ENCODE measurements at regions not wholly inside any gene's neighbourhood (a gene's known extent, or its start where the extent isn't known, plus 50 kb on each side); places are given as distances from the start of the nearest gene placed in this dataset.

DNA sequence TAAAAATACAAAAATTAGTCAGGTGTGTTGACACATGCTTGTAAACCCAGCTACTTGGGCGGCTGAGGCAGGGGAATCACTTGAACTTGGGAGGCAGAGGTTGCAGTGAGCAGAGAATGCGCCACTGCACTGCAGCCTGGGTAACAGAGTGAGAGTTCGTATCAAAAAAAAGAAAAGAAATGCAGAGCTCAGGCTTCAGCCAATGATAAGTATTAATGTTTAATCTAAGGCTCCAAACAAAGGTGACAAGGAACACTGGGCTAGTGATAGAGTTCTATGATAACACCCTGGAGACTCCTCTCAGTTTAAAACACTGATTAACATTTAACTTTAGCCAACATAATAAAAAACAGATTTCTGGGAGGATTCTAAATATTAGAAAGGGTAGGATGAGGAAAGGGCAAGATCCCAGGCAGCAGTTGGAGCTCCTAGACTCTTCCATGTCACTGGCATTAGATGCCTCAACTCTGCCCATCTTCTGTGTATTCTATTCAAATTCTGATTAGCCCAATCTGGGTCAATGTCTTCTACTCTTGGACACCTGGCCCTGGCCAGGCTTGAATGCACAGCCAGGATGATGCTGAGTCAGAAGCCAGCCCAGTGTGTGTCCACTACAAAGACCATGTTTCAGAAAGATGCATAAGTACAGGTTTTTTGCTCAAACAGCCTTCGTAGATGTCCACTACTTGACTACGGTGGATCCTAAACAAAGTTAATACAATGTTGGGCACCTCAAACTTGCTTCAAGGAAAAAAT is 91.0 kb upstream of the FAM169A start:
- no peaks in the 10 kb centered on the region for H3K36me3 Mint-ChIP-seq (ENCODE audit: low read depth, unreplicated experiment)
- H3K4me1 Mint-ChIP-seq (ENCODE audit: unreplicated experiment): peaks cover 7% of the 10 kb centered on the region
- no peak overlapping the region for H3K4me3 Mint-ChIP-seq (ENCODE audit: unreplicated experiment)
- H3K9me3 Mint-ChIP-seq (ENCODE audit: unreplicated experiment): no peaks in the 10 kb centered on the region
- H3K27me3 Mint-ChIP-seq (ENCODE audit: unreplicated experiment): no peaks in the 10 kb centered on the region
- no peak overlapping the region for H3K27ac Mint-ChIP-seq (ENCODE audit: unreplicated experiment)
- TF ChIP-seq, protein P1, sequence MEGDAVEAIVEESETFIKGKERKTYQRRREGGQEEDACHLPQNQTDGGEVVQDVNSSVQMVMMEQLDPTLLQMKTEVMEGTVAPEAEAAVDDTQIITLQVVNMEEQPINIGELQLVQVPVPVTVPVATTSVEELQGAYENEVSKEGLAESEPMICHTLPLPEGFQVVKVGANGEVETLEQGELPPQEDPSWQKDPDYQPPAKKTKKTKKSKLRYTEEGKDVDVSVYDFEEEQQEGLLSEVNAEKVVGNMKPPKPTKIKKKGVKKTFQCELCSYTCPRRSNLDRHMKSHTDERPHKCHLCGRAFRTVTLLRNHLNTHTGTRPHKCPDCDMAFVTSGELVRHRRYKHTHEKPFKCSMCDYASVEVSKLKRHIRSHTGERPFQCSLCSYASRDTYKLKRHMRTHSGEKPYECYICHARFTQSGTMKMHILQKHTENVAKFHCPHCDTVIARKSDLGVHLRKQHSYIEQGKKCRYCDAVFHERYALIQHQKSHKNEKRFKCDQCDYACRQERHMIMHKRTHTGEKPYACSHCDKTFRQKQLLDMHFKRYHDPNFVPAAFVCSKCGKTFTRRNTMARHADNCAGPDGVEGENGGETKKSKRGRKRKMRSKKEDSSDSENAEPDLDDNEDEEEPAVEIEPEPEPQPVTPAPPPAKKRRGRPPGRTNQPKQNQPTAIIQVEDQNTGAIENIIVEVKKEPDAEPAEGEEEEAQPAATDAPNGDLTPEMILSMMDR (IDR thresholded peaks at IDR 0.05; ENCODE audit: unreplicated experiment): no peak
- no peak for DNase-seq (ENCODE audit: low spot score)

DNA sequence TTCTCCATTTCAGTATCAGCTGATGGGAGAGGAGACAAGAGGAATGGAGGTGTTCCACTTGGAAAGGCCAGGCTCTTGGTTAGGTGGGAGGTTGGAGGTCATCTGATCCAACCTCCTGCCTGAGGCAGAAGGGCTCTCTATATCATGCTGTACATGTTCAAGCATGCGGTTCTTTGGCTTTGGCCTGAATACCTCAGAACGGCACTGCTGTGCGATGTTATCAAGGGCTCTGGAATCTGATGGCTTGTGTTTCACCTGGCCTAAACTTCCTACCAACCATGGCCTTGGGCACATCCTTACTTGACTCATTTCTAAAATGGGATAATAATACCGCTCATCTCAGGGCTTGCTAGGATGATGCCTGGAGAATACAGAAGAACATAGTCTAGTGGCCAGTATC is 90.1 kb upstream of the FAM169A start:
- Mint-ChIP-seq H3K4me1 (ENCODE audit: unreplicated experiment) (peaks cover 7% of the 10 kb centered on the region), H3K9me3 (ENCODE audit: unreplicated experiment) (no peaks in the 10 kb centered on the region), H3K4me3 (ENCODE audit: unreplicated experiment) (no peak overlapping the region), H3K27ac (ENCODE audit: unreplicated experiment) (no peak overlapping the region), H3K36me3 (ENCODE audit: low read depth, unreplicated experiment) (no peaks in the 10 kb centered on the region), H3K27me3 (ENCODE audit: unreplicated experiment) (no peaks in the 10 kb centered on the region)
- no peak for DNase-seq (ENCODE audit: low spot score)
- TF ChIP-seq, protein P1 (IDR thresholded peaks at IDR 0.05; ENCODE audit: unreplicated experiment): no peak

DNA sequence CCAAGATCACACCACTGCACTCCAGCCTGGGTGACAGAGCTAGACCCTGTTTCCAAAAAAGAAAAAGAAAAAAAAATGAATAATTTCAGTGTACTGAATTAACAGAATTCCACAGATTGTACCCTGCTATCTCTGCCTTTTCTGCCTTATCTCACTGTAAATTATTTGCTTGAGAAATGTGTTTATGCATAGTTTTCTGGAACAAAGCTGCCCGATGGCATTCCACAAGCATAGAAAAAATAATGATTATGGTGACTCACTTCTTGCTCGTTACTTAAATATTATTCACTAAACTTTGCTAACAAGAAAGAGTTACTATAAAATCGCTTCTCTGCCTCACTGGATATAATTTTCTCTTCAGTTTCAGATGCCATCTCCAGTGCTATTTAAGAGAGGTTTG is 88.7 kb upstream of the FAM169A start:
- Mint-ChIP-seq H3K9me3 (ENCODE audit: unreplicated experiment) (no peaks in the 10 kb centered on the region), H3K36me3 (ENCODE audit: low read depth, unreplicated experiment) (no peaks in the 10 kb centered on the region), H3K27ac (ENCODE audit: unreplicated experiment) (no peak overlapping the region), H3K4me1 (ENCODE audit: unreplicated experiment) (peaks cover 7% of the 10 kb centered on the region), H3K4me3 (ENCODE audit: unreplicated experiment) (no peak overlapping the region), H3K27me3 (ENCODE audit: unreplicated experiment) (peaks cover 2% of the 10 kb centered on the region)
- no peak for DNase-seq (ENCODE audit: low spot score)
- TF ChIP-seq, protein P1 (IDR thresholded peaks at IDR 0.05; ENCODE audit: unreplicated experiment): no peak

DNA sequence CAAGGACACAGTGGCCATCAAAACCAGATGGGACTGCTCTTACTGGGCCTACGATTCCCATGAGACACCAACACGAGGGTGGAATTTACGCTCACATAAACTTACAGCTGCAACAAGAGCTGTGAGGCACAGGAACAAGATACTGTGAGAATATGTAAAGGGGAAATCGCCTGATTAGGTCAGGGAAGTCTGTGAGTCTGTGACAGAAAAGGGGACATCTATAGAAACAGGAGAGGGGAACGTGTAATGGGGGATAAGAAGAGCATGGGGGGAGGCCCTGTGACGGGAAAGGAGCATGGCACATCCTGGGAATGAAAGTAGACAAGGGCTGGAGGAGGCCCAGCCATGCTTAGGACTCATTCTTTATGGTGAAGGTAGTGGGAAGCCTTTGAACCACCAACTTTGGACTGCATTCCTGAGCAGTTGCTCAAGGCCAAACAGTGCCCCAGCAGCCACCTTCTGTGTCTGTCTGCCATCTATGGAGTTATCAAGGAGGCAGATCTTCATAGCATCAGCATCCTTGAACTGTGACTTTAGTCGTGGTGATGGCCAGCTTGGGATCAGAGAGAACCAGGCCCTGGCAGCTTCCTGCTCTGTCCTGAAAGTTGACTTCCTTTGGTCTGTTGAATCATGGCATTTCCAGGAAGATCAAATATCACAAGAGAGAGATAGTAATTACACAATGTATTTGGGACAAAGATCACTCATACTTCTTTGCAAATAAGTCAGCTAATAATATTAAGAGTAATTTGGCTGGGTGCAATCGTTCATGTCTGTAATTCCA is 87.9 kb upstream of the FAM169A start:
- Mint-ChIP-seq H3K9me3 (ENCODE audit: unreplicated experiment) (no peaks in the 10 kb centered on the region), H3K27ac (ENCODE audit: unreplicated experiment) (no peak overlapping the region), H3K36me3 (ENCODE audit: low read depth, unreplicated experiment) (no peaks in the 10 kb centered on the region), H3K27me3 (ENCODE audit: unreplicated experiment) (peaks cover 2% of the 10 kb centered on the region), H3K4me3 (ENCODE audit: unreplicated experiment) (no peak overlapping the region), H3K4me1 (ENCODE audit: unreplicated experiment) (peaks cover 7% of the 10 kb centered on the region)
- TF ChIP-seq, protein P1 (IDR thresholded peaks at IDR 0.05; ENCODE audit: unreplicated experiment): no peak
- DNase-seq (ENCODE audit: low spot score): no peak

DNA sequence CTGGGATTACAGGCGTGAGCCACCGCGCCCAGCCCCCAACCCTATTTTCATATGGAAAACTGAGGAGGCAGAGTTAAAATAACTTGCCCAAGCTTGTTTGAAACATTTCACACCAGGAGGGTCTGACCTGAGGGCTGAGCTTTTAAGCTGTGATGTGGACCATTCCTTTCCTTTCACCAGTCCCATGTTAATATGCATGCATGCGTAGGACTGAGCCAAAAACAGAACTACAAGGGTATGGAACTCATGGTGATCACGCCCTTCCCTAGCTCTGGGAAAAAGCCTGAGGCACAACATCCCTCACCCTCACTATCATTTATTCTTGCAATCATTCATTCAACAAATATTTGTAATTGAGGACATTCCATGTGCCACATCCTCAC is 87.4 kb upstream of the FAM169A start:
- no peak for DNase-seq (ENCODE audit: low spot score)
- Mint-ChIP-seq H3K4me1 (ENCODE audit: unreplicated experiment) (peaks cover 7% of the 10 kb centered on the region), H3K36me3 (ENCODE audit: low read depth, unreplicated experiment) (no peaks in the 10 kb centered on the region), H3K27me3 (ENCODE audit: unreplicated experiment) (peaks cover 2% of the 10 kb centered on the region), H3K27ac (ENCODE audit: unreplicated experiment) (no peak overlapping the region), H3K4me3 (ENCODE audit: unreplicated experiment) (no peak overlapping the region), H3K9me3 (ENCODE audit: unreplicated experiment) (no peaks in the 10 kb centered on the region)
- TF ChIP-seq, protein P1 (IDR thresholded peaks at IDR 0.05; ENCODE audit: unreplicated experiment): no peak
